Left forelimb (tissue), 1 donor: ENCODE measurements at regions not wholly inside any gene's neighbourhood (a gene's known extent, or its start where the extent isn't known, plus 50 kb on each side); places are given as distances from the start of the nearest gene placed in this dataset.

Experiments
- DNase-seq: peaks from one replicate; pipeline ENCODE4 v3.0.0-alpha.2; 2018; ENCODE audit warnings: low spot score

DNA sequence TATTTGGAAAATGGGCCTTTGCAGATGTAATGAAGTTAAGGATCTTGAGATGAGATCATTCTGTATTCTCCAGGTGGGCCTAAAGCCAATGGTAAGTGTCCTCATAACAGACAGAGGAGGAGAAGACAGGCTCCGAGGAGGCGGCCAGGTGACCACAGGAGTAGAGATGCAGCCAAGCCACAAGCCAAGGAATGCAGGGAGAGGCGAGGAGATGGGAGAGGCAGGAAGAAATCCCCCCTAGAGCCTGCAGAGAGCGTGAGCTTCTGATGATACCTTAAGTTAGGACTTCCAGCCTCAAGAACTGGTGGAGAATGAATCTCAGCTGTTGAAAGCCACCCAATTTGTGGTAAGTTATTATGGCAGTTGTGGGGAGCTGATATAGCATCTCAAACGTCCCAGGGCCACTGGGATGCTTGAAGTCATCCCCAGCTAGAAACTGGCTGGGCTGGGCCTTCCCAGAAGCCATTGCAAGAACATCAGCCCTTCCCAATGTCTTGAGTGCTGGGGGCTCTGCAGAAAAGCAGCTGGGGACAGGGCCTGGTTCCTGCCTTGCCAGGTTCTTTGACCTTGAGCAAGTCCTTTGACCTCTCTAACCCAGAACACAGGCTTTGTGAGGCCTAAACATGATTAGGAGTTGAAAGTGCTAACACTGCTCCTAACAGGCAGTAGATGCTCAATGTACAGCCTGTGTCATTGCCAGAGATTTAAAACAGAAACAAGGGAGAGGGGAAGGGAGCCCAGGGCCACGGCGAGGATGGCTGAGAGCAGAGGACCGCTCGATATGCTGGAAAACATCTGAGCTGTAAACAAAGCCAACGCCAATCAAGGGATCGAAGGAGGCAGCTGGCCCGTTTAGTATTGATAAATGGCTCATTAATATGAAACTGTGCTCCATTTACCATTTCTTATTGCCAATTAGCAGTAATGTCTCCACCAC is 632.3 kb downstream of the TBC1D22A start:
- DNase-seq: no peak

GRCh38 chr22:47393191-47393590 is 630.7 kb downstream of the TBC1D22A start:
- no peak for DNase-seq

DNA sequence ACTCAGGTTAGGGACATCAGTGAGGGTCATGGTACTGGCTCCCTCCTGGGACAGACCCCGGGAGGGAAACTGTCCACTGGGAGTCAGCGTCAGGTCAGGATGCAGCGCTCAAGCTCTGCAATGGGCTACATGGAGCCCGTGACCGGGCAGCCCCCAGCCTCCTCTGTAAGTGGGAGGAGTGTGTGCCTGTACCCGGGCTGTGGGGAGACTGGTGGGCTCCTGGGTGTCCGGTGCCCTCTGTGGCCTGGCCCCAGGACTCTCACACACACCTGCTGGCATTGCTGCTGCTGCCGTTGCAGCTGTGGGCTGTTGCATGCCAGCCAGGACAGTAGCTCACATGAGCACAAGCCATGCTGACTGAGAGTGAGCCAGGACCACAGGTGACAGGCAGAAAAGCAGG is 630.3 kb downstream of the TBC1D22A start:
- no peak for DNase-seq

DNA sequence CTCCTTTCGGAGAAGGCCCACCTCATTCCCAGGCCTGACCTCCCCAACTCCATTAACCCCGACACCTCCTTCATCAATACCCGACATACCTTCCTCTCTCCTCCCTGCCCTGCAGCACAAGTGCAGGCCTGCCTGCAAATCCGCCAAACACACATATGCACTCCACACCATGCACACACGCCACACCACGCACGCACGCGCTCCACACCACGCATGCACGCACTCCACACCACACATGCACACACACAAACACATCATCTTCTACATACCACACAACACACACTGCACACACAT is 629.6 kb downstream of the TBC1D22A start:
- no peak for DNase-seq

DNA sequence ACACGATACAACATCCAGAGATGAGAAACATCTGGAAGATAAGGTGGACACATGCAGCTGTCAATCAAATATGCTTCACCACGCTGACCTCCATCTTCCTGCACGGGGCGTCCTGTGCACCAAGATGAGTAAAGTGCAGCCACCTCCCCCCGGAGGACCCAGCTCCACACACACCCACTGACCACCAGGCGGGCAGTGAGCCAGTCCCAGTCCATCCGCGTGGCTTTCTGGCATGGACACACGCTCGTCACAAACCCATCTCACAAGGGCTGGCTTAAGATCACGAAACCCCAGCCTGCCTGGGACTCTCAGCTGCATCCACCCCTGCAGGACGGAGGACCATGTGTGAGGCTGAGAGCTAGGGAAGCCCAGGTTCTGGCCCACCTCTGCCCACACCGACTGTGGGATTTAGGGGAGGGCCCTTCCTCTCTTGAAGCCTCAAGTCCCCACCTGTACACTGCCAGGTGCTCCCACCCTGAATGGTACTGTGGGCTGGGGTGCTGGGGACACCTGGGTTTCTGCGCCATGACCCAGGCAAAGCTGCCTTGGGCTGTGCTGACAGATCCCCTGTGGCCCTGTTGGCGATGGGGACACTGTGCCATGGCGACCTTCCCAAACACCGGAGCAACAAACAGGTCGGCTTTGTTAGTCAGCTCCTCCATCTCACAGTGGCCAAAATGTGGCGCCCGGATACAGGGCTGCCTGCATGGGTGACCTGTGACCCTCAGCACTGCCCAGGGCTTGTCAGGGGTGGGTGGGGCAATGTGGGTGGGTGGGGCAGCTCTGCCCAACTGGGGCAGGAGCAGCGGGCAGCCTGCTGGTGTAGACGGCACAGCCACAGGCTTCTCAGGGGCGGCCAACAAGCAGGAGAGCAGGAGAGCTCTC is 629.0 kb downstream of the TBC1D22A start:
- no peak for DNase-seq

DNA sequence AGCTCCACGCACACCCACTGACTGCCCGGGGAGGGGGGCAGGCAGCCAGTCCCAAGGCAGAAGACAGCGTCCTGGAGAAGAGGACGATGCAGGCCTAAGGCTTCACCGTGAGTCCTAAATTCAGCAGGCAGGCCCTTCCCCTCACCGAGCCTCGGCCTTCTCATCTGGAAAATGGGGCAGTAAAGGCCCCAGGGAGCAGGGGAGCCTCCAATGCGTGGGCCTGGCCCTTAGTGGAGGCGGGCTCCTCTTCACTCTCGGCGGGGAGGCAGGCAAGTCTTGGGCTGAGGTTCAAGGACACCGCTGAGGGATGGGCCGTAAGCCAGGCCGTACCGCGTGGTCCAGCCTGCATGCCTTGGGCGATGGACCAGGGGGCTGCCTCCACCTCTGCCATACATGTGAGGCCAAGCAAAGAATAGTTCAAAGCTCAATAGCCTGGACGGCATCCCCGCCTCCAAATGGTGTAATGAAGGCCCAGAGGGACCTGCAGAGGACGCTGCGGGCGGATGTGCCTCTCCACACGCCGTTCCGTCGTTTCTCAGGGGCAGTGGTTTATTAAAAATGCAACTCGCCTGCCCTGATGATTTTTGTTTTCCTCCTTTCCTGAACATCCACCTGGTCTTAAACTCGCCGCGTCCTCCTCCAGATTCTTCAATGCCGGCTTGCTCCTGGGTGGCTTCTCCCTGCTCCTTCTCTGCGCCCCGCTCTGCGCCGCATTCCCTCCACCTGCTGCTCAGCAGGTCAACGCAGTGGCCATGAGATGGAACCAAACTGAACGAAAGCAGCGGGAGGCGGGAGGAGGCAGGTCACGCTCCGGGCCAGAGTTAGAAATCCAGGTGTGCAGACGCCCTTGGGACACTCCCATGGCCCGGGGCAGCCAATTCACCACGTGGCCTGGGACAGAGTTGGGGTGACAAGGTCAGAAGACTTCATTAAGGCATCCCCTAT is 627.8 kb downstream of the TBC1D22A start:
- DNase-seq: no peak

GRCh38 chr22:47389201-47389600 is 626.8 kb downstream of the TBC1D22A start:
- DNase-seq: no peak

GRCh38 chr22:47388778-47389177 is 626.3 kb downstream of the TBC1D22A start:
- DNase-seq: no peak

DNA sequence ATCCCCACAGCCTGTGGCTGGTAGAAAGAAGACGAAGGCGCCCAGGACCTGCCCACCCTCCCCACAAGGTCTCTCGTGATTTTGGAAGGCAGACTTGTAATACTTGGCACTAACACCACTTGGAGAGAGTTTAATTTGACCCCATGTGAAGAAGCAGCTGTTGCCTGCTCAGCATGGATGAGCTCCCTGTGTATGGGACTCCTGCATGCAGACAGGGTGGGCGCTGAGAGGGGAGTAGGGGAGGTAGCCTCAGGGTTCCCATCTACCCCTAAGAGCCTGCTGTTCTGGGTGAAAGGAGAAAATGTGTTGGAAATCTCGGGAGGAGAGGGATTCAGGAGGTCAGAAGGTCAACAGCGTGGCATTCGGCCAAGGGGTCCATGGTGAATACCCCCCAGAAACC is 625.9 kb downstream of the TBC1D22A start:
- DNase-seq: no peak

DNA sequence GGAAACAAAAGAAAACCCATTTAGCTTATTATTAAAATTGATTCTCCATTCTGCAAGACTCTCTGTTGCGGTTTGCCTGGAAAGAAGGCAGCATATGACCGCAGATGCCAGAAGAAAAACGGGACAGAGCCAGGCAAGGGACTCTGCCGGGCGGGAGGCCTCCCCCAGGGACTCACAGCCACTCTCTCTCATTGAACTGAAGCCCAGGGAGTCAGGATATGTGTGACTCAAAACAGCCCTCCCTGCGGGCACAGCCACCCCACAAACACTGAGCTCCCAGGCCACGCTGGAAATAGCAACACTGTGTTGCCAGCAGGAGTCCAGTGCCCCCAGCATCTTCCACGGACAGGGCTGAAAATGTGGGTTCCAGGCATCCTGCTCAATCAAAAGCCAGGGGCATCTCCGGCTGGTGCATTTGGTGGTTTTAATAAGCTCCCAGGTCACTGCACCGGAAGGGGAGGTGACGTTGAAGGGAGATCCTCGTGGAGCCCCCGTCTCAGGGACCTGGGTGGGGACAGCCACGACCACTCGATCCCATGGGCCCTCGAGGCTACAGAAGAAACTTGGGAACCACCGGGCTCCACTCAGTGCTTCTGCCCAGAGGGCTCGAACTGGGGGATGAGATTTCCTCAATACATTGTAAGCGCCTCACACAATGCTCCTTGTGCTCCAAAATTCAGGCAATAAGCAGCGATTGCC is 624.5 kb downstream of the TBC1D22A start:
- DNase-seq: no peak

DNA sequence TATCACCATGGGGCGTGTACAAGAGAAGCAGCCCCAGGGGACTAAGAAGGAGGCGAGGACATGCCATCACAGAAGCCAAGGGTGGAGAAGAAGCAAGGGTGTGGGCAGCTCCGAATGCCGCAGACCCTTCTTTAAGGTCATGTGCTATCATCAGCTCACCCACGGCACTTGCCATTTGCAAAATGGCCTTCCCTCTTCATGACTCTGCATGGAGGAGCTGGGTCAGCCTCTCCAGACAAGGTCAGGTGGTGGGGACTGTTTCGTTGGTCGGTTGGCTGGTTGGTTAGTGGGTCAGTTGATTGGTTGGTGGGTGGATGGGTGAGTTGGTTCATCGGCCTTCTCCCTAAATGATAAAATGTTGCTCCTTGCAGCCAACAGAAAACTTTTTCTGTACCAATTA is 622.5 kb downstream of the TBC1D22A start:
- DNase-seq: no peak

DNA sequence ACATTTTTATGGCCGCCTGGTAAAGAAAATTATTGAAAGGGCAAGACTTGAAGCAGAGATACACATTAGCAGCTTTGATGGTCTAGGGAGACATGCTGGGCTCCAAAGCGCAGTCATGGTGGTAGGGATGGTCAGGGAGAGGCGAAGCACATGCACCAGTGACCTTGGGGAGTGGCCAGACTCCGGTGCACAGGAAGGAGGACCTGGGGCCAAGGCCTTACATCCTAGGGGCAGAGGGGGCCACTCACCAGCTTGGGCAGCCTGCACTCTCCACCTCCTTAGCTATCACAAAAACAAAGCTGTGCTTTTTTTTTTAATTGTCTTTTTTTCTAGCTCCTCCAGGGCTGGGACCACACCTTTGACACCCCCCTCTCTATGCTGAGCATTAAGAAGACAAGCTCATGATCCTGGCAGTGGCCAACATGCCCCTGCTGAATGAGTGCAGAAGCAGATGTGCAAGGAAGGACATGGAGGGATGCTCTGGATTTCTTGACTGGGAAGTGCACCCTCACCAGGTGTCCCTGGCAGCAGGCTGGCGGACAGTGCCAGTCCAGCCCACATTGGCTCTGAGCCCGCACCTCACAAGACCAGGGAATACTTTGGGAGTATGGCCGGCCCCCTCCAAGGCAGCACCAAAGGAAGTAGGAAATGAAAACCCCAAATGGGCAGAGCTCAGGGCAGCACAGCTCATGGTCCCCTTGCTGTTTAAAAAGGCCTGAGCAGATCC is 619.9 kb downstream of the TBC1D22A start:
- no peak for DNase-seq

GRCh38 chr22:47381240-47381639 is 618.8 kb downstream of the TBC1D22A start:
- DNase-seq: no peak

DNA sequence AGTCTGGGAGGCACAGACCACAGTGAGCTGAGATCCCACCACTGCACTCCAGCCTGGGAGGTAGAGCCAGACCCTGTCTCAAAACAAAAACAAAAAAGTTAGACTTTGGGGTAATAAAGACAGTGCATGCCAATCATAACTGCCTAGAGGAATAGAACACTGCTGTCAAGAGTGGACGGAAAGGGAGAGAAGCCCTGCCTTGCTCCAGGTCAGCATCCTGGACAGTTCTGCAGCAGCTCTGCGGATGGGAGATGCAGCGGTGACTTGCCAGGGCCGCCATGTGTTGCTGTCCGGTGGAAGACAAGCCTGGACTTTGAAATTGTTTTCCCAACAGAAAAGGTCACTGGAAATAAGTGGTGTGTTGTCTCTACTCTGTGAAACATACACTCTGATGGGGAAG is 618.2 kb downstream of the TBC1D22A start:
- no peak for DNase-seq

DNA sequence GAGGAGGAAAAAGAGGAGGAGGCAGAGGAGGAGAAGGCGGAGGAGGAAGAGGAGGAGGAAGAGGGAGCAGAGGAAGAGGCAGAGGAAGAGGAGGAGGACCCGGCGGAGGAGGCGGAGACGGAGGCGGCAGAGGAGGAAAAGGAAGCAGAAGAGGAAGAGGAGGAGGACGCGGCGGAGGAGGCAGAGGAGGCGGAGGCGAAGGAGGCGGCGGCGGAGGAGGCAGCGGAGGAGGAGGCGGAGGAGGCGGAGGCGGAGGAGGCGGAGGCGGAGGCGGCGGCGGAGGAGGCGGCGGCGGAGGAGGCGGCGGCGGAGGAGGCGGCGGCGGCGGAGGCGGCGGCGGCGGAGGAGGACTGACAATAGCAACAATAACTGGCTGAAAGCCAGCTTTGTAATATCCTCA is 616.6 kb downstream of the TBC1D22A start:
- DNase-seq: no peak

DNA sequence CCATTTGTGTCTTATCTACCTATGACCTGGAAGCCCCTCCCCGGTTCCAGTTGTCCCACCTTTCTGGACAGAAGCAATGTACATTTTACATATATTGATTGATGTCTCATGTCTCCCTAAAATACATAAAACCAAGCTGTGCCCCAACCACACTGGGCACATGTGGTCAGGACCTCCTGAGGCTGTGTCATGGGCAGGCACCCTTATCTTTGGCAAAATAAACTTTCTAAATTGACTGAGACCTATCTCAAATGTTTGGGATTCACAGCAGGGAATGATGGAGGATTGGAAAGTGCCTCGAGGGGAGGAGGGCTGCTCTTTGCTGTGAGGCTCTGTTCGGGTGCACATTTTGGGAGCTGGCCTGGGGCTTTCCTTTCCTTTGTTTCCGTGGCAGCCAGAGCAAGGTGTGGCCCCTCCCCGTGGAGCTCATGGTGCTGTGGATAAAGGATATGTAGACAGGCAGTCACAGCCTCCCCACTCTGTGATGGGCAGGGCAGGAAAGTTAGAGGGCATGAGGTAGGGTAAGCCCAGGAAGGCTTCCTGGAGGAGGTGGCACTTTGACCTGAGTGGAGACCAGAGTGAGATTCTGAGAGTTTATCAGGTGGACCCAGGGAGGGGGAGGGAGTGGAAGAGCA is 615.6 kb downstream of the TBC1D22A start:
- no peak for DNase-seq

DNA sequence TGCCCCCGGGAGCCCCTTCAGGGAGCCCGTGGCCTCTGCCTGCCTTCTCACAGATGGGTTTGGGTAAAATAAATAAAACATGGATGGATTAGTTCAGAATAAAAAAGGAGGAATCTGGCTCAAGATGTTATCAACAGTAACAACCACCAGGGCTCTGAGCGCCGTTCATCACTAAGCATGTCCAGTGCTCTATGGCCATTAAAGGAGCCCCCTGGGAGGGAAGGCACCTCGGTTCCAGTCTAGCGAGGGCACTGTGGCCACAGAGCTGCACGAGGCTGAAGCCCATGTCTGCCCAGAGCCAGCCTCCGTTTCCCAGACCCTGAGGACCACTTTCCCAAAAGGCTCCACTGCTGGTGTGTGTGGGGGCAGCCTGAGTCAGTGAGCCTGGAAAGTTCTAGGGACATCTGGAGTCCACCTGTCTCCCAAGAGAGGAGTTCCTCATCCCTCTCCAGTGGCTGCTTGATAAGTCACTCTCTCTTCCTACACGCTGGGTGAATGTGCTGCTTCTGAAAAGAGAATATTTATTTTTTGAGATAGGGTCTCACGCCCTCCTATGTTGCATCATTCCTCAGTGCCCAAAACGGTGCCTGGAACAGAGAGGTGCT is 614.6 kb downstream of the TBC1D22A start:
- no peak for DNase-seq

DNA sequence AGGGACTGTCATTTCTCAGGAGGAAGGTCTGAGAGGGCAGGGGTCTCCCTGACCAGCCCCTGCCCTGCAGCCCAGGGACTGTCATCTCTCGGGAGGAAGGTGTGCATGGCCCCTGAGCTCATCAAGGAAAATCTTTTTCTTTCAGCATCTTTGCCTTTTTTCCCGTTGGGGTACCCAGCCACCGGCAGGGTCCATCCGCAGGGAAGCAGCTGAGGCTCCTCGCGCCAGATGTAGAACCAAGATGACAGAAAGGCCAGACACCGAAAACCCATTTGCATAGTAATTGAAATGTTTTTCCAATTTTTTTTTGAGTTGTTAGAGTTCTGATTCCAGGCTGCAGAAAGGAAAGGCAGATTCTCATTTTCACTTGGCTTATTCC is 613.9 kb downstream of the TBC1D22A start:
- no peak for DNase-seq

GRCh38 chr22:47375621-47376321 is 613.3 kb downstream of the TBC1D22A start:
- no peak for DNase-seq
